HG03066 (cell line): ENCODE measurements at regions not wholly inside any gene's neighbourhood (a gene's known extent, or its start where the extent isn't known, plus 50 kb on each side); places are given as distances from the start of the nearest gene placed in this dataset.
"Not testable (repeated sequence)": the region's sequence is repeated elsewhere in the genome, so short reads cannot be mapped to it uniquely, and the experiment has no call there.

ENCODE experiments used
- ATAC-seq: cut with Tn5 transposase; IDR thresholded peaks from one replicate; pipeline ENCODE4 v1.9.1; 2021; ENCODE audit warnings: low read depth; ENCODE audit not compliant: unreplicated experiment

DNA sequence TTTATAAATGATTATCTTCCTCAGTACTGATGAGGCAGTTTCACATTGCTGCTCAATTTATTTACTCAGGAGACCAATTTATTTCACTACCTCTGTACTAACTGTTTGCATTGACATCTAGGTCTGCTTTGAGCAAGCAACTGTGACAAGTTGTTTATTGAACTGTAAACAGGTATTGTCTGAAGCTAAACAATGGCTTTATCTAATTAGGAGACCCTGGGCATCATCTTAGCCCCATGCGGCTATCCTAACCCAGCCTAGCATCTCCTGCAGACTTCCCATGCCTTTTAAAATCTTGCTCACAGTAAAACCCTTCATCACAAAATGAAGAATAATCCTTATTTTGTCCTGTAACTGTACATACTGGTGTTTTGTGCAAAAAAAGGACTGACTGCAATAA, 348.2 kb downstream of the RWDD3 start:
- ATAC-seq = no peak

GRCh38 chr1:95582746-95583145, 348.7 kb downstream of the RWDD3 start:
- ATAC-seq = no peak

- no peak for ATAC-seq
Observed at GRCh38 chr1:95583661-95584210, 349.7 kb downstream of the RWDD3 start.

DNA sequence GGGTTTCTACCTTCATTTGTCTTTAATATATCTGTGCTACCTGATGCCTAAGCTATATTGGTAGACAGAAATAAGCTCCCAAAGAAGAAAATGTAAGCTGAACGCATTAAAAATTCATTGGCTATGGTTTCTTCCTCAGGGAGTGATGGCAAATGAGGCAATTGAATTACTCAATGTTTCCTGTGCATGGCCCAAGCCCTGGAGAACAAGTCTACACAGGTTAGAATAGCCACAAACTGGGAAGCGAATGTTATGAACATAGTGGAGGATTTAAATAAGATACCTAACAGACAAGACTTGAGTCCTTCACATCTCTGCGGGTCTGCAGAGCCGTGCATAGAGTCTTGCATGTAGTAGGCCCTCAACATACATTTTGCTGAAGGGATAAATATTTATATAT, 350.3 kb downstream of the RWDD3 start:
- ATAC-seq = no peak

DNA sequence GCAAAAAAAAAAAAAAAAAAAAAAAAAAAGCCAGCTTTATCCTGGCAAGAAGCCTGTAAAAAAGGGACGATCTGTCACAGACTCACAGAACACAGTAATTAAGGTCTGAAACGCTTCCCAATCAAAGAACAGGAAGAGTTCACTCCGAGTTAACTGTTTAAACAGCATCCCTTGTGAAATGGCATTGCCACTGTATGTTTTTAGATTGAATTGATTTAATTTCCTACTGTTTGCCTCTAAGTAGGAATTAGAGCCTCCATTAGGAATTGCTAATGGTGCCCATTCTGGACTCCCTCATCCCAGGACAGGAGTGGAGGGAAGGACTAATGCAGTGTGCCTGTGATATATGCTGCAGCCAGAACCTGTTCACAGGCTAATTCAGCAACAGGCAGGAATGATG, 370.8 kb downstream of the RWDD3 start:
- no peak for ATAC-seq

DNA sequence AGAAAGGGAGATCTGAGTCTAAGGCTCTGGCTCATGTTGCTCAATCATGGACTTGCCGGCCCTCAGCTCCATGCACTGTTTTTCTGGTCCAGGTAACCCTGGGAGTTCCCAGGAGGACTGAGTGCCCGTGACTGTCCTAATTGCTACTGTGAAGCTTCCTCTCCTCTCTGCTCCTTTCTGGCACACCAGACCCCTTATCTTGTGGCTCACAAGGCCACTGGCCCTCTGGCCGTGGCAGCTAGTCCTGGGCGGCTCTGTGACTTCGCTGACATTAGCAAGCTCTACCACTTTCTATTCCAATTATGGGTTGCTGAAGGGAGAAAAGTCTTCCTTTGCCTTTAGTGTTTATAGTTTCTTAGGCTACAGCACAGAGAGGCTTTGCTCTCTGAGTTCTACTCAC, 380.2 kb downstream of the RWDD3 start:
- ATAC-seq = no peak

DNA sequence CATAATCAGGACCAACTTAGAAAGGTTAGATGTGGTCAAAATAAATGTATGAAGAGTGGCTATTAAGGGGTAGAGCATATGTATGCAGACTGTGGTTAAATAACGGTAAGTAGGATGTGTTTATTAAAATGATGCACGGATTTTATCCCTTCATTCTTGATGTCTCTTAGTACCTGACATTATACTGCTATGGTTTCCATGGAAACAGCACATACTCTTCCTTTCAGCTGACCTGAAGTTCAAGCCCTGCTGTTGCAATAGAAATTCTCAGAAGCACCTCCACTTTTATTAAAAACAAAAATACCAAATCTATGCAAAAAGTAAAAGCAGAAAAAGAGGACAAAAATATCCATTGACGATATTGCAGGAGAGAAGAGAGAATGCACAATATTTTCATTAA, 381.4 kb downstream of the RWDD3 start:
- ATAC-seq = no peak

GRCh38 chr1:95620076-95620475, 386.1 kb downstream of the RWDD3 start:
- ATAC-seq = no peak

DNA sequence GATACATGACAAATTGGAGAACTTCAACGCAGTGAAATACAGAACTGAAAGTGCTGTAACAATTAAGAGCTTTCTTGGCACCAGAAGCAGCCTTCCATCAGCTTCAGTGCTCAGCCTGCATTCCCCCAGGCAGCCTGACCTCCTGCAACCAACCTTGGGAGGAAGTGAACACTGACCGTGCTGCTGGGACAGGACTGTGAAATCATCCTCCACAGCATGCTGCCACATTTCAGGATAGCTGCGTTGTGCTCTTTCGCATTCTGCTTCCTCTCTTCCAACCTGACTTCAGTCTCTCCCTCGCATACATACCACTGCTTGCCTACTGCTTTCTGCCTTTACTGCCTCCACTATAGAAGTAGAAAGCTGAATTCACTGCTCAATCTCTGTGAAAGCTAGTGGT, 388.6 kb downstream of the RWDD3 start:
- ATAC-seq = no peak

GRCh38 chr1:95625224-95625623, 391.2 kb downstream of the RWDD3 start:
- no peak for ATAC-seq

GRCh38 chr1:95627244-95627643, 393.2 kb downstream of the RWDD3 start:
- no peak for ATAC-seq

DNA sequence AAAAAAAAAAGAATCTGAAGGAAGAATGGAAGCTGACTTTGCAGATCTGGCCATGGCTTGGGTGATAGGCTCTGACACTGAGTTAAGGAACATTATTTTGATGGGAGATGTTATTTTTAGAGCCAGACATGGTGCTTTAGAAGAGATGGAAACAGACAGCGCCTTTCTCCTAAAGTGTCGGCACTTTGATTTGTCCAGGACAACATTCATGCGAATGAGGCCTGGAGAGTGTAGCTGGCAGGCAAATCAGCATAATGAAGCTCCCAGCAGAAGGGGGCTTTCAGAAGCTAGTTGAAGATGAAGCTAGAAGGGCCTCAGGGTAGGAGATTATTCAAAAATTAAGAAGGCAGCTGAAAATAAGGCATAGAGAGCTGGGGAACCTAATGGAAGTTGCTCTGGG, 397.7 kb downstream of the RWDD3 start:
- no peak for ATAC-seq

GRCh38 chr1:95635811-95636210, 401.8 kb downstream of the RWDD3 start:
- no peak for ATAC-seq

DNA sequence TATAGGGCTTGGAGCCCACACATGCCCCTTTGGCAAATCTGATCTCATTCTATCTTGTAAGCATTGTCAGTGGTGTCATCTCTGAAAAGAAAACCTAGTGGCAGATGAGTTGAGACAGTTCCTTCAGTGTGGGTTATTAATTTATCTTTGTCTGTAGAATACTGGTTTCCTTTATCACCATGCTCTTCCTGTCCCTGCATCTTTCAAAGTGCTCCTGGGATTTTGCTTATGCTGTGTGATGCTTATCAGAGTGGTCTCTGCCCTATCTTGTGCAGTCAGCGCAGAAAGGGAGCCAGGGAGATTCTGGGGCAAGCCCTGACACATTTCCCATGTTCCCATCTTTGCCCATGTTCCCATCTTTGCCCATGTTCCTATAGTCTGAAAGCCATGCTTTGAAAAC, 402.9 kb downstream of the RWDD3 start:
- ATAC-seq = no peak

DNA sequence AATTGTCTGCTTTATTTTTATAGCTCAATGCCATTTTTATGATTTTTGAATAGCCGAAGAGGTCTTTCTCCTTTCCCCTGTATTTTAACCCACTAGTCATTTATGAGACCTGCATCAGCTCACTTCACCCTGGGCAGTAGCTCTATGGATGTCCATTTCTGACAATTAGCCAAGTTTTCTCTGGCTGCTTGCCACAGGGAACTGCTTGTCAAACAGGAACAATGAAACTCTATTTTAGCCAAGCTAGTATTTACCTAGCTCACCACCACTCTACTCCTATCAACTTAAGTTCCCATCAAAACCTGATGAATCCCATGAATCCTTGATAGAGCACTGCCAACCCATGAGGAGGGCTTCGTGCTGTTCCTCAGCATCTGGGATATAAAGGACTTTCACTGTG, 406.7 kb downstream of the RWDD3 start:
- no peak for ATAC-seq

- no peak for ATAC-seq
Observed at GRCh38 chr1:95641386-95641785, 407.4 kb downstream of the RWDD3 start.

DNA sequence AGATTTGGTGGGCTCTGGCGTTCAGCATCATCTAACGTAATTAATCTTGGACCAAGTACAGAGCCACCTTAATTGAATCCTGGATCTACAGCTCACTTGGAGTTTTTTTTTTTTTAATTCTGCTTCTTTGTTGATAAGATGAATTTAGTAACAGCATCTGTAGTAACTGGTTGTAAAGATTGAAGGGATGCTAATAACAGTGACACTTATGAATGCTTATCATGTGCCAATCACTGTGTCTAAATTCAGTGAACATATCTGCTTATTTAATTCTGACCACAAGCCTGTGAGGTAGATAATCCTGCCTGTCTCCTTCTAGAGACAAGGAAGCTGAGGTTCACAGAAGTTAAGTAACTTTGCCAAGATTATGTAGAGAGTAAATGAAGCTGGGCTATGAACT, 408.0 kb downstream of the RWDD3 start:
- no peak for ATAC-seq

DNA sequence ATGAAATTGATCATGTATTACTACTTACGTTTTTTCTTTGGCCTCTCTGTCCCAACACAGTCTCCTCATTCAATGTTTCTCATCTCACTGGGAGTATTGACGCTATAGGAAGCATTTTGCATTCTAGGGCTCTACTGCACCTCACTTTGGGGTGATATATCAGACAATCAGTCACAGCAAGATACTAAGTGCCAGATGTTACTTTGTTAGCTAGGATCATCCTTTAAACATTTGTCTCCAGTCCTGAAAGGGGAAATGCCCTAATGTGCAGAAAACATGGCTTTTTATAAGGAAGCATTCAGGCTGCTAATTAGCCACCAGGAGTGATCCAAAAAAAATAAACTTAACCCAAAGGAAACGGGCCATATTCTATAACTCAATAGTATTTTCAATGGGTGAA, 409.1 kb downstream of the RWDD3 start:
- no peak for ATAC-seq

DNA sequence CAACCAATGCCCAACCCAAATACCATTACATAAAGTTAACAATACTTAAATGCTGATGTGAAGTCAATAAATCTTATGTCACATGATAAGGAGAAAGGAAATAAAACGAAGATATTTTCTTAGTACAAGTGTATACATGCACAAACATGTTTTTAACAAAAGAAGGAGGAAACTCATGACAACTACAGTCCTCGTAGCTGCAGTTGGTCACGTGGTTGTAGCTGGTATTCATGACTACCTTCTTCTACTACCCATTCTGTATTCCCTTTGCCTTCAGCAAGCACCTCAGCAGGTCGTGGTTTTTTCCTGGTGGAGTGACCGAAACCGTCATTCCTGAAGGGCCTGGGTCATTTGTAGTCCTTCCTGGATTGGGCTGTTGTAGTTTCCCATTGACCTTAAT, 411.1 kb downstream of the RWDD3 start:
- ATAC-seq = not testable (repeated sequence)

- no peak for ATAC-seq
Observed at GRCh38 chr1:95650631-95651030, 416.6 kb downstream of the RWDD3 start.

DNA sequence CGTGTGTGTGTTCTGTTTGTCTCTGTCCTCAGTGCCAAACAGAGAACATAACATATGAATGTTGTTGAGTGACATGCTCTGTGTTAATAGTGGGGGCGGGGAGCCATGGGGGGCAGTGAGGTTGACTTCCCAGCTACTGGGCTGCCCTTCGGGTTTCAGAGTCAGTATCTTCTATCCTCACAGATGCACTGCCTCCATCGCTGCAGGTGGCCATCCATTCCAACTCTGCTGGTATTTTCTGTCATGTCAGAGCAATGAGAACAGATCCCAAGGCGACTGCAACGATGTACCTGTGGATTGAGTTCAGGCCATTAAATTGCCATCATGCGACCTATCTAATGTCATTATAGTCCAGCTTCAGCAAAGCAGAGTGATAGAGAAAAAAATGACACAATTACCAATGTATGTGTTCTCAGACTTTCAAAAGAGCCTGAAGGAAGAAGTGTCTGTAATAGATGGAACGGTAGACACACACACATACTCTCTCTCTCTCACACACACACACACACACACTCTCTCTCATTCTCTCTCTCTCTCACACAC, 418.5 kb downstream of the RWDD3 start:
- no peak for ATAC-seq

DNA sequence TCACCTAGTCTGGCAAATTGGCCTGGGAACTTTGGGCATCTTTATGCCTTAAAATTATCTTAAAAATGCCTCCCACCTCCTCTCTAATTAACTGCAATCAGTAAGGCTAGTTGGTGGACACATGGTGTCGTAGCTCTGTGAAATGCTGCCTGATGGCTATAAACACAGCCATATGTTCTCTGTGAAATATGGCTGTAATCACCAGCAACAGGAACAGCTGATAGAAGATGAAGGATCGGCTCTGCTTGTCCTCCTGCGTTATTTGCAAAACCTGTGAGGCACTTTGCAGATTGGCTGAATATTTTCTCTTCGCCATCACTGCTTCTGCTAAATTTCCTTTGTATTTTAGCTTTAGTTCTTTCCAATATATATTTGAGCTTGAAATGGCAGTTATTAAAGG, 419.6 kb downstream of the RWDD3 start:
- ATAC-seq = no peak
